T-cell (primary cell): ENCODE measurements at regions not wholly inside any gene's neighbourhood (a gene's known extent, or its start where the extent isn't known, plus 50 kb on each side); places are given as distances from the start of the nearest gene placed in this dataset.

Source experiments
- ATAC-seq, 4 experiments: fragments of 200-7000 bp in 3 of 4; fragments of 150-1000 bp in 1 of 4; cut with Tn5 transposase; replicated peaks in 1 of 4; 1 replicate in 3 of 4; 2 replicates in 1 of 4; pipeline ENCODE4 v1.10.0; 2021; ENCODE audit warnings: moderate library complexity in 3 of 4, mild to moderate bottlenecking in 2 of 4, moderate number of reproducible peaks in 1 of 4
- CTCF ChIA-PET, 2 donors: fragments of 300-600 bp; sonication (Branson Sonifier 250); formaldehyde crosslinking; loops; one replicate each; lab custom pipeline; 2022; ENCODE audit warnings: antibody characterized with exemption in 2 of 2; lab: Charles Lee
- POLR2A ChIA-PET, 2 donors: fragments of 300-600 bp; sonication (Branson Sonifier 250); formaldehyde crosslinking; loops; one replicate each; lab custom pipeline; 2022; ENCODE audit warnings: antibody characterized with exemption in 2 of 2; lab: Charles Lee
- DNase-seq, 35 experiments: peaks; one replicate each; pipeline versions ENCODE4 v3.0.0 to v3.0.0-alpha.2; 2013 to 2023
- H3K27ac ChIP-seq: one replicate; pipeline ENCODE4 v1.5.1; 2013; ENCODE audit warnings: low read length
- H3K27me3 ChIP-seq, 2 experiments: replicated peaks in 1 of 2; 1 replicate in 1 of 2; 2 replicates in 1 of 2; pipeline versions ENCODE4 v1.6.1 to v1.7.0; 2013; ENCODE audit warnings: low read length in 1 of 2, mixed read lengths in 1 of 2; ENCODE audit not compliant: control insufficient read depth in 2 of 2, insufficient read depth in 2 of 2; ENCODE audit errors: extremely low read depth in 1 of 2
- H3K36me3 ChIP-seq, 2 donors: 1 replicate in 1 of 2; 2 replicates in 1 of 2; pipeline versions ENCODE4 v1.6.1 to v1.7.0; 2013; ENCODE audit warnings: low read length in 1 of 2; ENCODE audit not compliant: control insufficient read depth in 2 of 2, insufficient read depth in 1 of 2; ENCODE audit errors: extremely low read depth in 1 of 2
- H3K4me1 ChIP-seq, 2 experiments: 1 replicate in 1 of 2; 2 replicates in 1 of 2; pipeline versions ENCODE4 v1.6.1 to v1.7.0; 2013; ENCODE audit warnings: low read length in 2 of 2, mixed read lengths in 1 of 2; ENCODE audit not compliant: insufficient read depth in 2 of 2, control insufficient read depth in 1 of 2; ENCODE audit errors: extremely low read depth in 1 of 2
- H3K4me3 ChIP-seq, 2 donors: 1 replicate in 1 of 2; 2 replicates in 1 of 2; pipeline versions ENCODE4 v1.5.1 to v1.7.0; 2013; ENCODE audit warnings: mild to moderate bottlenecking in 2 of 2, low read length in 1 of 2, moderate library complexity in 1 of 2; ENCODE audit not compliant: control insufficient read depth in 1 of 2; ENCODE audit errors: extremely low read depth in 1 of 2
- H3K9me3 ChIP-seq: 2 replicates; pipeline ENCODE4 v1.7.0; 2013
- H3K27ac Mint-ChIP-seq, 2 donors: one replicate each; pipeline ENCODE4 v1.8.0; 2020 to 2021; ENCODE audit warnings: mild to moderate bottlenecking in 2 of 2, mixed read lengths in 2 of 2
- H3K27me3 Mint-ChIP-seq, 2 donors: one replicate each; pipeline ENCODE4 v1.8.0; 2021 to 2022; ENCODE audit warnings: mixed read lengths in 2 of 2
- H3K36me3 Mint-ChIP-seq: one replicate; pipeline ENCODE4 v1.8.0; 2021; ENCODE audit warnings: mixed read lengths
- H3K4me1 Mint-ChIP-seq, 3 donors: one replicate each; pipeline ENCODE4 v1.8.0; 2020 to 2022; ENCODE audit warnings: mixed read lengths in 3 of 3, mild to moderate bottlenecking in 1 of 3
- H3K4me3 Mint-ChIP-seq, 3 donors: one replicate each; pipeline ENCODE4 v1.8.0; 2020 to 2022; ENCODE audit warnings: mild to moderate bottlenecking in 3 of 3, mixed read lengths in 3 of 3, moderate library complexity in 3 of 3
- H3K9me3 Mint-ChIP-seq, 3 donors: one replicate each; pipeline ENCODE4 v1.8.0; 2020 to 2022; ENCODE audit warnings: mixed read lengths in 3 of 3
- WGBS: methylation state at CpG from one replicate; pipeline ENCODE4 v1.1.5; 2013; ENCODE audit warnings: missing lambda C conversion rate; ENCODE audit not compliant: insufficient coverage; 5-methylcytosine and 5-hydroxymethylcytosine counted together

GRCh38 chr7:4319280-4319679 lies 362.8 kb upstream of the FOXK1 start:
- ChIA-PET POLR2A (no interaction called here), CTCF (no interaction called here)
- 86% methylated on average over 11 of the region's 11 CpGs for WGBS
- Histone ChIP-seq H3K27ac (no peak overlapping the region), H3K9me3 (no peaks in the 10 kb centered on the region), H3K4me3 (no peak overlapping the region), H3K36me3 (no peaks in the 10 kb centered on the region), H3K4me1 (no peaks in the 10 kb centered on the region), H3K27me3 (peaks cover 0 to 3% of the 10 kb centered on the region in 2 experiments)
- Mint-ChIP-seq H3K9me3 (peaks cover 8 to 22% (median 17%) of the 10 kb centered on the region in 3 donors), H3K36me3 (no peaks in the 10 kb centered on the region), H3K4me1 (no peaks in the 10 kb centered on the region), H3K27ac (no peak overlapping the region), H3K27me3 (peaks cover 0 to 4% of the 10 kb centered on the region in 2 donors), H3K4me3 (no peak overlapping the region)
- DNase-seq (no peak), ATAC-seq (no peak)

- H3K4me1 ChIP-seq, result no peaks in the 10 kb centered on the region
- Mint-ChIP-seq H3K9me3 (peaks cover 2 to 16% (median 5%) of the 10 kb centered on the region in 3 donors), H3K4me3 (no peak overlapping the region), H3K36me3 (no peaks in the 10 kb centered on the region), H3K27ac (no peak overlapping the region), H3K4me1 (no peaks in the 10 kb centered on the region), H3K27me3 (peaks cover 2 to 3% of the 10 kb centered on the region in 2 donors)
- no peak for DNase-seq
- no peak for ATAC-seq
- H3K9me3 ChIP-seq, result no peaks in the 10 kb centered on the region
- peaks cover 0 to 7% of the 10 kb centered on the region in 2 experiments for H3K27me3 ChIP-seq
- ChIA-PET POLR2A (no interaction called here), CTCF (no interaction called here)
- H3K4me3 ChIP-seq, result no peak overlapping the region
- 87% methylated on average over 7 of the region's 8 CpGs for WGBS
- no peak overlapping the region for H3K27ac ChIP-seq
- no peaks in the 10 kb centered on the region for H3K36me3 ChIP-seq
Observed at GRCh38 chr7:4325732-4326131, 356.4 kb upstream of the FOXK1 start.

GRCh38 chr7:4331711-4332110 lies 350.4 kb upstream of the FOXK1 start:
- no peaks in the 10 kb centered on the region for H3K9me3 Mint-ChIP-seq

GRCh38 chr7:4338556-4338955 lies 343.5 kb upstream of the FOXK1 start:
- Mint-ChIP-seq H3K27me3 (peaks cover 3 to 10% of the 10 kb centered on the region in 2 donors), H3K27ac (no peak overlapping the region), H3K4me1 (no peaks in the 10 kb centered on the region), H3K4me3 (no peak overlapping the region), H3K36me3 (no peaks in the 10 kb centered on the region), H3K9me3 (peaks cover 0 to 8% (median 5%) of the 10 kb centered on the region in 3 donors)
- ChIA-PET POLR2A (no interaction called here), CTCF (no interaction called here)
- no peaks in the 10 kb centered on the region for H3K4me1 ChIP-seq
- DNase-seq (no peak), ATAC-seq (no peak)
- H3K27ac ChIP-seq, result no peak overlapping the region
- H3K36me3 ChIP-seq, result no peaks in the 10 kb centered on the region
- no peak overlapping the region for H3K4me3 ChIP-seq
- peaks cover 0 to 4% of the 10 kb centered on the region in 2 experiments for H3K27me3 ChIP-seq
- 62% methylated on average over 5 of the region's 7 CpGs for WGBS
- no peaks in the 10 kb centered on the region for H3K9me3 ChIP-seq

More at GRCh38 chr7:4331711-4332110, 350.4 kb upstream of the FOXK1 start:
- H3K27me3 Mint-ChIP-seq, result peaks cover 3 to 12% of the 10 kb centered on the region in 2 donors
- Histone ChIP-seq H3K4me1 (no peaks in the 10 kb centered on the region), H3K4me3 (no peak overlapping the region), H3K9me3 (no peaks in the 10 kb centered on the region), H3K27me3 (peaks cover 0 to 4% of the 10 kb centered on the region in 2 experiments), H3K27ac (no peak overlapping the region), H3K36me3 (no peaks in the 10 kb centered on the region)
- H3K4me3 Mint-ChIP-seq, result no peak overlapping the region
- no peak for ATAC-seq
- ChIA-PET POLR2A (no interaction called here), CTCF (no interaction called here)
- H3K36me3 Mint-ChIP-seq, result no peaks in the 10 kb centered on the region
- DNase-seq, result no peak
- WGBS, result 91% methylated on average over 7 of the region's 8 CpGs
- H3K4me1 Mint-ChIP-seq, result no peaks in the 10 kb centered on the region
- H3K27ac Mint-ChIP-seq, result no peak overlapping the region

- ChIA-PET CTCF (no interaction called here), POLR2A (no interaction called here)
- no peaks in the 10 kb centered on the region for H3K36me3 Mint-ChIP-seq
- no peak overlapping the region for H3K27ac ChIP-seq
- no peak overlapping the region for H3K27ac Mint-ChIP-seq
- DNase-seq (no peak), ATAC-seq (no peak)
- H3K27me3 Mint-ChIP-seq, result peaks cover 4 to 6% of the 10 kb centered on the region in 2 donors
- no peaks in the 10 kb centered on the region for H3K36me3 ChIP-seq
- 91% methylated on average over 17 of the region's 24 CpGs for WGBS
- H3K9me3 Mint-ChIP-seq, result peaks cover 0 to 21% (median 5%) of the 10 kb centered on the region in 3 donors
- H3K4me3 Mint-ChIP-seq, result no peak overlapping the region
- H3K4me1 ChIP-seq, result no peaks in the 10 kb centered on the region
- no peak overlapping the region for H3K4me3 ChIP-seq
- peaks cover 0 to 4% of the 10 kb centered on the region in 2 experiments for H3K27me3 ChIP-seq
- H3K9me3 ChIP-seq, result no peaks in the 10 kb centered on the region
- no peaks in the 10 kb centered on the region for H3K4me1 Mint-ChIP-seq
Observed at GRCh38 chr7:4343272-4344247, 338.5 kb upstream of the FOXK1 start.

- DNase-seq, result no peak
- no peak overlapping the region for H3K27ac Mint-ChIP-seq
- ChIA-PET CTCF (interaction anchor here in 1 of 2 donors (0.5 kb wide), 1 partner anchor 58 kb away, joined by 6 read pairs; no protein-coding TSS in a partner anchor), POLR2A (no interaction called here)
- no peaks in the 10 kb centered on the region for H3K36me3 Mint-ChIP-seq
- H3K27me3 Mint-ChIP-seq, result peaks cover 7 to 9% of the 10 kb centered on the region in 2 donors
- no peaks in the 10 kb centered on the region for H3K9me3 ChIP-seq
- ATAC-seq, result no peak
- H3K4me3 Mint-ChIP-seq, result no peak overlapping the region
- H3K9me3 Mint-ChIP-seq, result peaks cover 4 to 17% (median 4%) of the 10 kb centered on the region in 3 donors
- H3K27me3 ChIP-seq, result peaks cover 0 to 4% of the 10 kb centered on the region in 2 experiments
- H3K4me1 Mint-ChIP-seq, result no peaks in the 10 kb centered on the region
- H3K4me3 ChIP-seq, result no peak overlapping the region
- H3K27ac ChIP-seq, result no peak overlapping the region
- H3K4me1 ChIP-seq, result no peaks in the 10 kb centered on the region
- no peaks in the 10 kb centered on the region for H3K36me3 ChIP-seq
- 61% methylated on average over 3 of the region's 5 CpGs for WGBS
Observed at GRCh38 chr7:4345004-4345403, 337.1 kb upstream of the FOXK1 start.
